COR-L47 (cell line): ENCODE measurements at regions not wholly inside any gene's neighbourhood (a gene's known extent, or its start where the extent isn't known, plus 50 kb on each side); places are given as distances from the start of the nearest gene placed in this dataset.

Source experiments
- DNase-seq: peaks from one replicate; lab custom pipeline; 2025; lab: John Stamatoyannopoulos, UW

GRCh38 chr6:112801468-112802080 lies 454.4 kb downstream of the RFPL4B start:
- DNase-seq: no peak

DNA sequence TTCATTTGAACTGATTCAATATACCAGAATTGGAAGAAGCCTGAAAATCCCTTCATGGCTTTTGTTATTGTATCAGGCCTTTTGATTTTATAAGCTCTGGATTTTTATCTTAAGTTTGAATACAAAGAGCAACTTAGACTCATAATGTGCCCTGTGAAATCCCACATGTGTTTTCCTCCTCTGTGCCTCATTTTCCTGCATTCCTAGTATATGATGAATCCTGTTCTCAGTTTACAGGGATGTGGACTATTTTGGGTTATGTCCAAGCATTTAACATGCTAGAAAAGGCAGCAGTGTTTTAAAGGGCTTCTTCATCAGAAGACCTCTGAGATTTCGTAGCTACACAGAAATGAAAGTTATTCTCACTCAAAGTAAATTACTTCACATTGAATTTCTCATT lies 455.0 kb downstream of the RFPL4B start:
- no peak for DNase-seq

DNA sequence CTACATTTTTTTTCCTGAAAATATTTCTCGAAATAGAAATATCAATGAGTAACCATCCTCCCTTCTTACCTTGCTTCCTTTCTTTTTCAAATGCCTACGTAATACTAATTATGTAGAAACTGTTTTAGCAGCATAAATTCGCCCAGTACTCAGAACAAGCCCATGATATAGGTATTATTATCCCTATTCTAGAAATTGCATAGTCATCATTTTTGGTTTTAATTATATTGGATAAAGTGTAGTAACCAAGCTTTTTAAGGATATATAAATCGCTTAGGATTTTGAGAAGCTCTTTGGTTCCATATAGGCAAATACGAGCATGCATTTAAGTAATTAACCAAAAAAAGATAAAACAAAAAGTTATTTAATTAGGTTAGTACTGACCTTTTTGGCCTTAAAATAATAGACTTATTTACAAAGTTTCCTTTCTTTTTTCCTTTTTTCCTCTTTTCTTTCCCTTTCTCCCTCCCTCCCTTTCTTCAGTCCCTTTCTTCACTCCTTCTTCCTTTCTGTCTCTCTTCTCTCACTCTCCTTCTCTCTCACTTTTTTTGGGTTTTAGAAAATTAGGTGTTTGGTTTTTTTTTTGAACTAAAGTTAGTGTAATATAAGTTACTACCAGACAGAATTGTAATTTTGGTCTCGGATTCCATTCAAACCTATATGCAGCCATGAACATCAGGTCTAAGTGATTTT lies 457.7 kb downstream of the RFPL4B start:
- no peak for DNase-seq

DNA sequence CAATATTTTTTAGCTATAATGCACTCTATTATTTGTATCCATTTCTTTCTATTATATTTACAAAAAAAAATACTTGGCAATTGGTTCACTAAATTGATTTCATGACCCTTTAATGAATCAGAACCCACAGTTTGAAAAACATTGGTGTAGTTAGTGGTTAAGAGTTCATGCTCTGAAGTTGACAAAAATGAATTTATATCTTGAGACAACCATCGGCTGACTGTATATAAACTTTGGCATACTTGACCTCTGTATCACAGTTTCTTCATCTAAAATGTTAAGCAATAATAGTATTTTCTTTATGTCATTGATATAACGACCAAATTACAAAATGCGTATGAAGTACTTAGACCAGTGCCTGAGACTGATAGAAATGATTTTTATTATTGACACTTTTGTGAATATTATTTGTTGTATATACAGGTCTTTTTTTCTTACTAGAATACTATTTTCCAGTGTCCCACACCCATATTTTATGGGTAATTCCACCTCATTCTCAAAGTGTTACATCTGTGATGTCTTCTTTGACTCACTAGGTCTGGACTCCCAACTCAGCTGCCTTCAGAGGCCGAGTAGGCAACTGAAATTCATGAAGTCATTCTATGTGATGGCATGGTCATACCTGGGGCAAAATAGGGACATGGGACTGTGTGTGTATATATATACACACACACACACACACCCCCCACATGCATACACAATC lies 459.2 kb downstream of the RFPL4B start:
- DNase-seq: no peak

DNA sequence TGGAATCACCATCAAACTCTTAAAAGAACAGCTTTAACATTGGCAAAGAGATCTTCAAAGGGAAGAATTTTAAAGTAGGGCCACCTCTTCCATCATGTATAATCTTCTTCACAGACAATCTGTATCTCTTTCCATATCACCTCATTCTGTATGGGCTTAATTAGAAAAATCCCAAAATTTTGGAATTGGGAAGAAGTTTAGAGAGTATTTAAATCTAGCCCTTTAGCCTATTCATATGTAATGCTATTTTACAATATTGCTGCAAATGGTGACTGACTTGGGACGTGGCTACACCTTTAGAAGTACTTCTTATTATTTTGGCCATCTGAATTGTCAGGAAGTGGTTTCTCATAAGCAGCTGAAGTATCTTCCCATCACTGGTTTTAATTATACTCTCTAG lies 474.3 kb downstream of the RFPL4B start:
- DNase-seq: no peak

- no peak for DNase-seq
Measured at GRCh38 chr6:112822769-112823168, 475.6 kb downstream of the RFPL4B start.

- DNase-seq: no peak
Measured at GRCh38 chr6:112827793-112828192, 480.7 kb downstream of the RFPL4B start.

DNA sequence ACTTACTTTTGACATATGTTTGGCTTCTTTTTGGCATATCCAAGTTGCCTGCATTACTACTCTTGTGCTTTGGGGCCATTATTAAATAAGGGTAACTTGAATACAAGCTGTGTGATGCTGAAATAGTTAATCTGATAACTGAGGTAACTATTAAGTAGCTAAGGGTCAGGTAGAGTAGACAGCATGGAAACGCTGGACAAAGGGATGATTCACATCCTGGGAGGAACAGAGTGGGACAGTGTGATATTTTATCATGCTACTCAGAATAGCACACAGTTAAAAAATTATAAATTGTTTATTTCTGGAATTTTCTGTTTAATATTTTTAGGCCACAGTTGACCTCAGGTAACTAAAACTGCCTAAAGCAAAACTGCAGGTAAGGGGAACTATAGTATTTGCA lies 483.9 kb downstream of the RFPL4B start:
- DNase-seq: no peak

DNA sequence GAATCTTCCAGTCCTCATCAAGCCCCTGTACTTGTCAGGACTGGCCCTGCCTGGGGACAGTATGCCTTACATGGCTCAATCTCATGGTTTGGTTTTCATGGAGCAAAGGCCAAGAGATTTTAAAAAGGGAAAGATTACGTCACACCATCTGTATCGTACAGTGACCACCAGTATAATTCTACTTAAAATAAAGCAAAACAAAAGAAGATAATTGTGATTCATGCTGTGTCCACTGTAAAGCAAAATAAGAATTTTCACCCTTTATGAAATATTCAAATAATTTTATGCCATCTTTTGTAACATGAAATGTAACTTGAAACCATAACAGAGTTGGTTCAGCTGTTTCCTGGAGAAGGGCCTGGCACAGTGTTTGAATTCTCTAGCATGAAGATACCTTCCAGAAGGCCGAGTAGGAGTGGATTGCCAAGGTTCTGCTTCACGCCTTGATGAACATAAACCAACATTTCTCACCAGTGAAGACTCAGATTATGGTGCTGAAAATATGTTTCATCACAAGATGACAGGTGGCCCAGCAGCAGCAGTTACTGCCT lies 486.5 kb downstream of the RFPL4B start:
- peak; percentile 17 for DNase-seq

DNA sequence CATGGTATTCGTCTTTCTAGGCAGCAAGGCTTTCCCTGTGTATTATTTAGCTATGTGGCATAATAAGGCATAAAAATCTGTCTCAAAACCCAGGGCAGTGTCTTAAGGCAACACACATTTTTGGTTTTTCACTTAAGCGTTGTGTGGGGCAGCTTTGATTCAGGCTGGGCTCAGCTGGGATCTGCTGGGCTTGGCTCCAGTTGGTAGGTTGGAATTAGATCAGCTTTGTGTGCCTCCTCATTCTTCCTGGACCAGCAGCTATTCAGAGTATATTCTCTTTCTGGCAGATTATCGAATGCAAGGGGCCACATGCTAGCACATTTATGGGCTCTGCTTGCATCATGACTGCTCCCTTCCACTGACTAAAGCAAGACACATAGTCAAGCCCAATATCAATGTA lies 487.9 kb downstream of the RFPL4B start:
- DNase-seq: no peak

- DNase-seq: no peak
Measured at GRCh38 chr6:112839525-112839961, 492.4 kb downstream of the RFPL4B start.

GRCh38 chr6:112841553-112842329 lies 494.6 kb downstream of the RFPL4B start:
- no peak for DNase-seq

- no peak for DNase-seq
Measured at GRCh38 chr6:112842330-112842685, 495.2 kb downstream of the RFPL4B start.

DNA sequence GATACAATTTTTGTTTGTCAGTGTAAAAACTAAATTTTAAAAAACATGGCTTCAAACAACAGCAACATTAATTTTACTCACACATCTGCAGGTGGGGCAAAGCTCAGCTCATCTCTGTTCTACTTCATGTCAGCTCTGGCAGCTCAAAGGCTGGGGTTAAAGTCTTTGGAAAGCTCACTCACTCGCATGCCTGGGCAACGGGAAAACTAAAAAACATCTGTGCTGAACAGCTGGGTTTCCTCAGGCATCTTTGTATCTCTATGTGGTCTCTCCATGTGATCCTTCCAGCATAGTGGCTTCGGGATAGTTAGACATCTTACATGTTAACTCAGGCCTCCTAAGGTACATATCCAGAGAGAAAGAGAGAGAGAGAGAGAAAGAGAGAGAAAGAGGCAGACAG lies 499.6 kb downstream of the RFPL4B start:
- DNase-seq: no peak

DNA sequence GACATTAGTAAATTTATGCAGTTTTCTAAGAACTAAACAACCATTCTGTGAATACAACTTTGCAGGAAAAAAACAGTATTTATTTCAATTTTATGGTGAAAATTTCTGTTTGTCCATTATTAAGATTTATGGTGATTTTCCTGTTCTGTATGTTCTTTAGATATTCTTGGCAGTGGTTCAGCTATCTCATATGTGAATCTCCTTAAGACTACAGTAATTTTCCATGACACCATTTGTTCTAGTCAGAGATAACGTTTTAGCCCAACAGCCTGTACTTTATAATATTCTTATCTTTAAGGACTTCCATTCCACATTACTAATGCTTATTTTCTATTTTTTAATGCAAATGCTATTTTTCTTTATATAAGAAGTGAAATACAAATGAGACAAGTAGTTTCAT lies 504.0 kb downstream of the RFPL4B start:
- no peak for DNase-seq

- DNase-seq: no peak
Measured at GRCh38 chr6:112853162-112853561, 506.0 kb downstream of the RFPL4B start.

- DNase-seq: no peak
Measured at GRCh38 chr6:112863753-112864152, 516.6 kb downstream of the RFPL4B start.

DNA sequence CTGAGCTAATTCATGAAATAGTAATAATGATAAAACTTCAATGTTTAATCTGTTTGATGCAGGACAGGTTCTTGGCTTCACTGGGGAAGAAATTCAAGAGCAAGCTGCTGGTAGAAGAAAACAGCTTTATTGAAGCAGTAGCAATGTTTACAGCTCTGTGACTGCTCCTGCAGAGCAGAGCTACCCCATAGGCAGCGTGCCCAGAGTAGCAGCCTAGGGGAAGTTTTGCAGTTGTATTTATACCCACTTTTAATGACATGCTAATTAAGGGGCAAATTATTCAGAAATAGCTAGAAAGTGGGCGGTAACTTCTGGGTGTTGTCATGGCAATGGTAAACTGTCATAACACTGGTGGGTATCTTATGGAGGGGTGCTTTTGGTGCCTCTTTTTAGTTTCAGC lies 518.0 kb downstream of the RFPL4B start:
- DNase-seq: no peak

DNA sequence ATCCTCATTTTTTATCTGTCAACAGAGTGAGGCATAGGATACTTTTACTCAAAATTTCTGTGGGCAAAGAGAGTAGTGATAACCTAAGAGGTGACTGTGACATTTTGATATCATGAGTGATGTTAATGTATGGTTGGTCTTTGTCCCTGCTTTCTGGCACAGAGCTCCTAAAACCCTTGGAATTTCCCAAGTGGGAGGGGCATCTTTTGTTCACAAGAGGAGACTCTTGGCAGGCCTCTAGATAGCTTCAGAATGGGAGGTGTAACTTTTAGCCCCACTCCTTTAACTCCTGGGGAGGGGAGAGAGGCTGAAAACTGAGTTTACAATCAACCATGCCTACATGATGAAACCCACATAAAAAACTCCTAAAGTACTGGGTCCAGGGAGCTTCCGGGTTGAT lies 527.8 kb downstream of the RFPL4B start:
- no peak for DNase-seq

DNA sequence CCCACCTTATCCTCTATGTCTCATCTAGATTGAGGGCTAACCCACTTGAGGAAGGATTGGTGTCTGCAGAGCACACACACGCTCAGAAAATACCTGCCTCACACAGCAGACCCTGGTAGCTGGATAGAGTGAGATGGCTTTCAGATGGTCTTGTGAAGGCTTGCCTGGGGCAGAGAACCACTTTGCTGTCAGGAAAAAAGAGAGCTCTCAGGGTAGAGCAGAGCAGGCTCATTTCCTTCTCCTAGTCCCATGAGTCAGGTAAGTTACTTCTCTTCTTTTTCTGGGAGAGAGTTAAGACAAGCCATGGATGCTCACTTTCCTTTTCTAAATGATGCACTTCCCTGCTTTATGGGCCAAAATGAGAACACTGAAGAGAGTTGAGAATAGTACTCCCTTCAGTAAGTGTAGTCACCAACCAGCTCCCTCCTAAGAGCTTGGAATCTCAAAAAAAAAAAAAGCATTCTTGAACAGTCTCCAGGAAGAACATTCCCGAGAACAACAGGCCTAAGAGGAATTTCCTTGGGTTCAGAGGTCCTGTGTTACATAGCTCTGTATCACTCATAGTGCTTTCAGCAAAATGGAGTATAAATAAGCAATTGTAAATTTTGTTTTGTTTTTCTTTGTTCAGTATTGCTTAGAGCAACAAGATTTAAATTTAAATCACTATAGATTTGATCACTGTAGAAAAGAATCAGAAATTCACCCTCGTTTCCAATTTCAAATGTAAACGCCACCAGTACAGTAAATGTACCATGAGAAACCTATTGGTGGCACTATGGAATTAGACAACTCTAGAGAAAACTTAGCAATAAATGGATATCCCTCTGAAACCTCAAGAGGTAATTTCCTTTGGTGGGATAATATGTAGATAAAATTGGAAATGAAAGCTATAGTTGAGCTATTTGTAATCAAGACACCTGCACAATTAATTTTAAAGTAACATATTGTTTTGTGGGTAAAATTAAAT lies 530.3 kb downstream of the RFPL4B start:
- DNase-seq: no peak

- no peak for DNase-seq
Measured at GRCh38 chr6:112879920-112880413, 532.8 kb downstream of the RFPL4B start.
